GM12878 (cell line): ENCODE measurements at regions not wholly inside any gene's neighbourhood (a gene's known extent, or its start where the extent isn't known, plus 50 kb on each side); places are given as distances from the start of the nearest gene placed in this dataset.

ENCODE experiments used
- ATAC-seq: fragments of 200-7000 bp; cut with Tn5 transposase; 3 replicates; pipeline ENCODE4 v1.9.1; 2020; ENCODE audit warnings: mild to moderate bottlenecking, moderate library complexity
- BruUV-seq: library from RNA; stranded (reverse); fragments of 400-500 nt; replicated peaks from 2 replicates; lab custom pipeline; 2021; lab: Mats Ljungman, UMichigan
- CTCF ChIA-PET: fragments of 300-600 bp; sonication (Branson Sonifier 250); formaldehyde crosslinking; extraction: SDS; loops from one replicate; lab custom pipeline; 2021; ENCODE audit warnings: inconsistent platforms; lab: Yijun Ruan, JAX
- POLR2A ChIA-PET: fragments of 350-600 bp; formaldehyde crosslinking; extraction: SDS; loops from one replicate; lab custom pipeline; 2021; ENCODE audit warnings: inconsistent platforms; lab: Charles Lee
- RAD21 ChIA-PET: fragments of 300-600 bp; sonication (Branson Sonifier 250); formaldehyde crosslinking; loops from one replicate; lab custom pipeline; 2023; ENCODE audit warnings: antibody characterized with exemption; ENCODE audit not compliant: unreplicated experiment; lab: Charles Lee
- SMC1A ChIA-PET: fragments of 300-600 bp; sonication (Branson Sonifier 250); formaldehyde crosslinking; loops from one replicate; lab custom pipeline; 2023; ENCODE audit not compliant: unreplicated experiment, uncharacterized antibody; lab: Charles Lee
- DNase-seq: peaks from one replicate; pipeline ENCODE4 v3.0.0-alpha.2; 2011; ENCODE audit warnings: low read depth, low spot score
- FAIRE-seq: peaks from 3 replicates; lab custom pipeline; 2011; peaks lifted over from hg19 to GRCh38; lab: Jason Lieb, UNC
- H2AFZ ChIP-seq: 2 replicates; pipeline ENCODE4 v1.6.0; 2011; ENCODE audit warnings: low read depth, low read length, control low read depth; ENCODE audit not compliant: control insufficient read depth
- H3K27ac ChIP-seq: 2 replicates; pipeline ENCODE4 v1.5.1; 2011; ENCODE audit warnings: control low read depth; ENCODE audit not compliant: control insufficient read depth, insufficient read depth
- H3K27me3 ChIP-seq, 2 experiments: replicated peaks in 1 of 2; 2 replicates each; pipeline versions ENCODE4 v1.6.0 to v1.6.1; 2011; ENCODE audit warnings: low read length in 1 of 2; ENCODE audit not compliant: control insufficient read depth in 2 of 2, insufficient read depth in 2 of 2
- H3K36me3 ChIP-seq, 2 experiments: 2 replicates each; pipeline ENCODE4 v1.5.1; 2011; ENCODE audit warnings: low read length in 1 of 2; ENCODE audit not compliant: control insufficient read depth in 2 of 2, insufficient read depth in 2 of 2
- H3K4me1 ChIP-seq: 2 replicates; pipeline ENCODE4 v1.6.1; 2011; ENCODE audit warnings: mild to moderate bottlenecking, low read length, moderate library complexity, mixed read lengths; ENCODE audit not compliant: control insufficient read depth, insufficient read depth
- H3K4me2 ChIP-seq: 2 replicates; pipeline ENCODE4 v1.6.0; 2011; ENCODE audit warnings: control low read depth; ENCODE audit not compliant: control insufficient read depth, insufficient read depth
- H3K4me3 ChIP-seq: fragments of 200-600 bp; sonication (generic); 2 replicates; pipeline ENCODE4 v1.5.1; 2016
- H3K79me2 ChIP-seq: 2 replicates; pipeline ENCODE4 v1.6.0; 2011; ENCODE audit warnings: low read length; ENCODE audit not compliant: control insufficient read depth, insufficient read depth
- H3K9ac ChIP-seq: 2 replicates; pipeline ENCODE4 v1.8.0; 2011; ENCODE audit warnings: low read length, control low read depth, mixed read lengths; ENCODE audit not compliant: control insufficient read depth, insufficient read depth
- H3K9me3 ChIP-seq: replicated peaks from 3 replicates; pipeline ENCODE4 v1.5.1; 2011; ENCODE audit warnings: mild to moderate bottlenecking, low read length; ENCODE audit not compliant: control insufficient read depth, insufficient read depth
- H4K20me1 ChIP-seq: 2 replicates; pipeline ENCODE4 v1.6.0; 2011; ENCODE audit not compliant: control insufficient read depth, insufficient read depth
- BCLAF1 ChIP-seq: fragments of 450-650 bp; IDR thresholded peaks from 2 replicates; pipeline ENCODE4 v1.6.1; 2017; ENCODE audit warnings: antibody characterized with exemption, mild to moderate bottlenecking, moderate library complexity
- CBFB ChIP-seq: IDR thresholded peaks from 2 replicates; pipeline ENCODE4 v1.6.1; 2016; ENCODE audit warnings: antibody characterized with exemption, low read depth
- CEBPB ChIP-seq, 2 experiments: fragments of 150-350 bp in 1 of 2; IDR thresholded peaks; 2 replicates each; pipeline ENCODE4 v1.6.1; 2012 to 2014; ENCODE audit warnings: low read depth in 2 of 2, low read length in 2 of 2, borderline replicate concordance in 1 of 2, inconsistent platforms in 1 of 2
- CEBPZ ChIP-seq: fragments of 150-350 bp; IDR thresholded peaks from 2 replicates; pipeline ENCODE4 v1.6.1; 2016; ENCODE audit warnings: low read depth, low read length
- IRF5 ChIP-seq: fragments of 450-650 bp; IDR thresholded peaks from 2 replicates; pipeline ENCODE4 v1.6.1; 2017; ENCODE audit warnings: borderline replicate concordance
- POU2F2 ChIP-seq: IDR thresholded peaks from 3 replicates; pipeline ENCODE4 v1.6.1; 2011; ENCODE audit warnings: low read depth, mild to moderate bottlenecking, low read length, borderline replicate concordance
- RBBP5 ChIP-seq: fragments of 200-600 bp; sonication (generic); conservative IDR thresholded peaks from 2 replicates; pipeline ENCODE4 v1.6.1; 2016
- RELB ChIP-seq: fragments of 450-650 bp; IDR thresholded peaks from 2 replicates; pipeline ENCODE4 v1.6.1; 2017; ENCODE audit warnings: low read depth, mild to moderate bottlenecking, moderate library complexity
- ZNF217 ChIP-seq: fragments of 450-650 bp; IDR thresholded peaks from 2 replicates; pipeline ENCODE4 v1.6.1; 2017; ENCODE audit warnings: antibody characterized with exemption, mild to moderate bottlenecking
- WGBS: methylation state at CpG from one replicate; pipeline ENCODE4 v1.1.6; 2016; ENCODE audit warnings: low lambda C conversion rate; ENCODE audit not compliant: insufficient replicate concordance, insufficient coverage; ENCODE audit errors: missing lambda C conversion rate; 5-methylcytosine and 5-hydroxymethylcytosine counted together
- in situ Hi-C: fragments of 300-500 bp; cut with MboI; formaldehyde crosslinking; loops from 9 replicates; pipeline ENCODE4 v1.14.3; 2018; ENCODE audit warnings: mixed read lengths
- intact Hi-C: fragments of 100-400 bp; cut with micrococcal nuclease; formaldehyde crosslinking; loops from one replicate; pipeline ENCODE4 v1.14.2; 2022; ENCODE audit not compliant: unreplicated experiment
- TF ChIP-seq, protein P1 (sequence below): fragments of 450-650 bp; IDR thresholded peaks from 2 replicates; pipeline ENCODE4 v1.6.1; 2014; ENCODE audit warnings: mild to moderate bottlenecking
- TF ChIP-seq, protein P2 (sequence below): IDR thresholded peaks from 2 replicates; pipeline ENCODE4 v1.6.1; 2011; ENCODE audit warnings: borderline replicate concordance, low read depth, mild to moderate bottlenecking, moderate library complexity, low read length; ENCODE audit not compliant: insufficient read depth, poor library complexity, severe bottlenecking

DNA sequence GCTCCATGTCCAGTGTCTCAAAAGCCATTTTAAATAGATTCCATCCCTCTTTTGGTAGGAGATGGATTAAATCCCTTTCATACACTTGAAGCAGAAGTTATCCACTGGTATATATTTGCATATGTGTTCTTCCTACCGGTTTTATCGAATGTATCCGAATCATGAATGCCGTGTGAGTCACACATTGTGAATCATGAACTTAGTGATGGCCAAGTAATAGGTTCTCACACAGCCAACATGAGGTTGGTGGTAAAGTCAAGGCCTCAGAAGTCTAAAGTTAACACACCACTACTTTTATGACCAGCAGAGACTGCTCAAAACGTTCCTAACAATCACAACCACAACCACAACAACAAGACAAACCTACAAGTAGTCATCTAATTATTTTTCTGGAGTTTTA, 345.5 kb downstream of the THBS2 start:
- Histone ChIP-seq H3K36me3 (no peaks in the 10 kb centered on the region), H4K20me1 (no peaks in the 10 kb centered on the region; the same call in 1 of the 2 replicates)
- no peak for FAIRE-seq

More for the DNA sequence above, 345.5 kb downstream of the THBS2 start:
- no peak for DNase-seq
- BruUV-seq = no TSS peak
- ChIA-PET RAD21 (no interaction called here), CTCF (no interaction called here), POLR2A (no interaction called here), SMC1A (no interaction called here)
- no peaks in the 10 kb centered on the region; the same call in 2 of the 3 replicates for H3K9me3 ChIP-seq
- no peak overlapping the region for H3K4me2 ChIP-seq
- intact Hi-C loops (no loop called here), in situ Hi-C loops (no loop called here)
- H3K79me2 ChIP-seq = no peaks in the 10 kb centered on the region
- 67% methylated on average over 5 of the region's 5 CpGs for WGBS
- H3K27me3 ChIP-seq = no peaks in the 10 kb centered on the region
- H2AFZ ChIP-seq = no peak overlapping the region
- H3K9ac ChIP-seq = no peak overlapping the region
- H3K27ac ChIP-seq = no peak overlapping the region
- no peak overlapping the region for H3K4me3 ChIP-seq
- H3K4me1 ChIP-seq = no peaks in the 10 kb centered on the region
- TF ChIP-seq, protein P1, sequence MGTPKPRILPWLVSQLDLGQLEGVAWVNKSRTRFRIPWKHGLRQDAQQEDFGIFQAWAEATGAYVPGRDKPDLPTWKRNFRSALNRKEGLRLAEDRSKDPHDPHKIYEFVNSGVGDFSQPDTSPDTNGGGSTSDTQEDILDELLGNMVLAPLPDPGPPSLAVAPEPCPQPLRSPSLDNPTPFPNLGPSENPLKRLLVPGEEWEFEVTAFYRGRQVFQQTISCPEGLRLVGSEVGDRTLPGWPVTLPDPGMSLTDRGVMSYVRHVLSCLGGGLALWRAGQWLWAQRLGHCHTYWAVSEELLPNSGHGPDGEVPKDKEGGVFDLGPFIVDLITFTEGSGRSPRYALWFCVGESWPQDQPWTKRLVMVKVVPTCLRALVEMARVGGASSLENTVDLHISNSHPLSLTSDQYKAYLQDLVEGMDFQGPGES = no peak
- TF ChIP-seq RELB (no peak), CEBPB (IDR thresholded peaks at IDR 0.05; ENCODE audit: borderline replicate concordance in 1 of 2, low read depth in 2 of 2, low read length in 2 of 2) (no peak), POU2F2 (no peak), ZNF217 (no peak), CBFB (no peak), RBBP5 (no peak), BCLAF1 (no peak), IRF5 (no peak), CEBPZ (no peak)
- TF ChIP-seq, protein P2, sequence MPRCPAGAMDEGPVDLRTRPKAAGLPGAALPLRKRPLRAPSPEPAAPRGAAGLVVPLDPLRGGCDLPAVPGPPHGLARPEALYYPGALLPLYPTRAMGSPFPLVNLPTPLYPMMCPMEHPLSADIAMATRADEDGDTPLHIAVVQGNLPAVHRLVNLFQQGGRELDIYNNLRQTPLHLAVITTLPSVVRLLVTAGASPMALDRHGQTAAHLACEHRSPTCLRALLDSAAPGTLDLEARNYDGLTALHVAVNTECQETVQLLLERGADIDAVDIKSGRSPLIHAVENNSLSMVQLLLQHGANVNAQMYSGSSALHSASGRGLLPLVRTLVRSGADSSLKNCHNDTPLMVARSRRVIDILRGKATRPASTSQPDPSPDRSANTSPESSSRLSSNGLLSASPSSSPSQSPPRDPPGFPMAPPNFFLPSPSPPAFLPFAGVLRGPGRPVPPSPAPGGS = no peak
- ATAC-seq = no peak
